ENCODE measurements at regions not wholly inside any gene's neighbourhood (a gene's known extent, or its start where the extent isn't known, plus 50 kb on each side); places are given as distances from the start of the nearest gene placed in this dataset.

GRCh38 chr16:54397190-54397835 lies 110.7 kb upstream of the IRX3 start:
- TF ChIP-seq SUZ12 (IDR thresholded peaks at IDR 0.05; ENCODE audit: extremely low read depth, insufficient read depth, insufficient read length), result no peak
- TF ChIP-seq YY1 (IDR thresholded peaks at IDR 0.05; ENCODE audit: insufficient read depth, insufficient read length), result no peak
- no peak for TF ChIP-seq ZNF274 (IDR thresholded peaks at IDR 0.05; ENCODE audit: low read depth, low read length)

Data from NT2/D1 (cell line).